HG03378 (cell line): ENCODE measurements at regions not wholly inside any gene's neighbourhood (a gene's known extent, or its start where the extent isn't known, plus 50 kb on each side); places are given as distances from the start of the nearest gene placed in this dataset.
A peak's percentile ranks its signal among the peaks of the same experiment; 100 is the strongest.

Source experiments
- ATAC-seq: cut with Tn5 transposase; IDR thresholded peaks from one replicate; pipeline ENCODE4 v1.9.1; 2021; ENCODE audit warnings: mild to moderate bottlenecking, moderate library complexity; ENCODE audit not compliant: unreplicated experiment

GRCh38 chr6:56865081-56865875 lies 89.6 kb upstream of the BEND6 start:
- ATAC-seq, result no peak

GRCh38 chr6:56864171-56864616 lies 90.7 kb upstream of the BEND6 start:
- no peak for ATAC-seq

- ATAC-seq, result no peak
Observed at GRCh38 chr6:56863366-56863765, 91.5 kb upstream of the BEND6 start.

- ATAC-seq, result peak; percentile 68
Observed at GRCh38 chr6:56862415-56863175, 92.3 kb upstream of the BEND6 start.

- no peak for ATAC-seq
Observed at GRCh38 chr6:56860475-56860874, 94.4 kb upstream of the BEND6 start.

GRCh38 chr6:56856036-56856580 lies 98.8 kb upstream of the BEND6 start:
- no peak for ATAC-seq

- no peak for ATAC-seq
Observed at GRCh38 chr6:56854086-56854485, 100.8 kb upstream of the BEND6 start.

- no peak for ATAC-seq
Observed at GRCh38 chr6:56853541-56853940, 101.4 kb upstream of the BEND6 start.

GRCh38 chr6:56852260-56853010 lies 102.5 kb upstream of the BEND6 start:
- ATAC-seq, result peak; percentile 9

GRCh38 chr6:56851541-56852259 lies 103.2 kb upstream of the BEND6 start:
- ATAC-seq, result peak; percentile 94

GRCh38 chr6:56851074-56851473 lies 103.8 kb upstream of the BEND6 start:
- ATAC-seq, result no peak

- no peak for ATAC-seq
Observed at GRCh38 chr6:56850626-56851025, 104.3 kb upstream of the BEND6 start.

GRCh38 chr6:56849896-56850295 lies 105.0 kb upstream of the BEND6 start:
- ATAC-seq, result no peak

GRCh38 chr6:56848105-56848504 lies 106.8 kb upstream of the BEND6 start:
- ATAC-seq, result no peak

- ATAC-seq, result no peak
Observed at GRCh38 chr6:56845032-56845431, 109.9 kb upstream of the BEND6 start.

GRCh38 chr6:56843476-56844349 lies 111.2 kb upstream of the BEND6 start:
- peak; percentile 69 for ATAC-seq

GRCh38 chr6:56842686-56843475 lies 112.0 kb upstream of the BEND6 start:
- ATAC-seq, result no peak

- no peak for ATAC-seq
Observed at GRCh38 chr6:56841751-56842150, 113.2 kb upstream of the BEND6 start.

GRCh38 chr6:56841381-56841749 lies 113.5 kb upstream of the BEND6 start:
- no peak for ATAC-seq
